Fibroblast of the conjunctiva (primary cell): ENCODE measurements at regions not wholly inside any gene's neighbourhood (a gene's known extent, or its start where the extent isn't known, plus 50 kb on each side); places are given as distances from the start of the nearest gene placed in this dataset.

ENCODE experiments used
- DNase-seq: peaks from one replicate; pipeline ENCODE4 v3.0.0-alpha.2; 2010; ENCODE audit warnings: low read depth

GRCh38 chr2:41486948-41487347 lies 560.9 kb upstream of the PKDCC start:
- no peak for DNase-seq

DNA sequence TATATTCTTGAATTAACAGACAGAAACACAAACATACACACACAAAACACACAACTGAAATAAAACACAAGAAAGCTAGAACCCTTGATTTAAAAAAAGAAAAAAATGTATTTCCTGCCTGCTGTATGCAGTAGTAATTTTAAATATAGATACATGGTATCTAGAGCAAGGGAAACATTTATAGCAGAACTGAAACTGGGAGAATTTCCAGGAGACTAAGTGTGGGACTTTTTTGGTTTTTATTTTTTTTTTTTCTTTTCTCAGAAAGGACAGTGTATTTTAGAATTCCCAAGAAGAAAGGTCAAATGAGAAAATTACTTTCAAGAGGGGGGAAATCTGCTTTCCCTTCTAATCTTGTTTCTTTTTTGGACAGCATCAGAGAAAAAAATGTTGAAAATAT lies 558.9 kb upstream of the PKDCC start:
- no peak for DNase-seq

DNA sequence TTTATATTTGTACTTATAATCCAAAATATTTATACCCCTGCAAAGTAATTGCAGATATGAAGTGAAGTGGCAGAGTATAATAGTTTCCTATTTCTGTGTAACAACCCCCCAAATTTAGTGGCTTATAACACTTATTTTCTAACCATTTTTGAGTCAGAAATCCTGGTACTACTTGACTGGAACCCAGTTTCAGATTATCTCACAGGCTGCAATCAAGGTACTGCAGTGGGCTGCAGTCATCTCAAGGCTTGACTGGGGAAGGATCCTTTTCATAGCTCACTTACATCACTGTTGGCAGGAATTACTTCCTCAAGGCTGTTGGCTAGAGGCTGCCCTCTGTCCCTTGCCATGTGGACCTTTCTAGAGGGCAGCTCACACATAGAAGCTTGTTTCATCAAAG lies 558.2 kb upstream of the PKDCC start:
- no peak for DNase-seq

DNA sequence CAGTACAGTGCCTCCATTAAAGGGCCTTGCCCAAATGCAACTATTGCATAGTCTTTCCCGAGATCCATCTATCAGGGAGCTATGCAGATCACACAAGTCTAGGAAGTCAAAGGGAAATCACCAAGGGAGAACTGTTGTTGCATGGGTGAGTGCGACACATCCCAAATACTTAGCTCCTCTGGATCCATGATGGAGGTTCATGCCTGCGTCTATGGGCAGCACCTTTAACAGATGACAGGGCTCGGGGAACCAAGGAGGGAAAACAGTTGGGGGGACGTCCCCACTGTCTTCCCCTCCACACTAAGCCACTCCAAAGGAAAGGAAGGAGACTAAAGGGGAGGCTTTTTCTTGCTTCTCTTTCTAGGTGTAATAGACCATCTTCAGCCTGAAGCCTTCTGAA lies 552.8 kb upstream of the PKDCC start:
- DNase-seq, result no peak

- DNase-seq, result no peak
Measured at GRCh38 chr2:41496908-41497307, 550.9 kb upstream of the PKDCC start.

DNA sequence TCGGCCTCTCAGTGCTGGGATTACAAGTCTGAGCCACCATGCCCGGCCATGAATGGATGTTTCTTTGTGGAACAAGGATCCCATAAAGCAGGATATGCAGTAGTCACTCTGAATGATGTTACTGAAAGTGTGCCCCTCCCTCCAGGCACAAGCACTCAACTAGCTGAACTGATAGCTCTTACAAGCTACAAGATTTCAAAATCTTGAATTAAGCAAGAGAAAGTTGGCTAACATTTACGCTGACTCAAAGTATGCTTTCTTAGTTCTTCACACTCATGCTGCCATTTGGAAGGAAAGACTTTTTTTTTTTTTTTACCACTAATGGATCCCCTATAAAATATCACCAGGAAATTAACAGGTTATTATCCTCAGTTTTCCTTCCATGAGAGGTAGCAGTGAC lies 549.0 kb upstream of the PKDCC start:
- no peak for DNase-seq

- no peak for DNase-seq
Measured at GRCh38 chr2:41500895-41501294, 546.9 kb upstream of the PKDCC start.

DNA sequence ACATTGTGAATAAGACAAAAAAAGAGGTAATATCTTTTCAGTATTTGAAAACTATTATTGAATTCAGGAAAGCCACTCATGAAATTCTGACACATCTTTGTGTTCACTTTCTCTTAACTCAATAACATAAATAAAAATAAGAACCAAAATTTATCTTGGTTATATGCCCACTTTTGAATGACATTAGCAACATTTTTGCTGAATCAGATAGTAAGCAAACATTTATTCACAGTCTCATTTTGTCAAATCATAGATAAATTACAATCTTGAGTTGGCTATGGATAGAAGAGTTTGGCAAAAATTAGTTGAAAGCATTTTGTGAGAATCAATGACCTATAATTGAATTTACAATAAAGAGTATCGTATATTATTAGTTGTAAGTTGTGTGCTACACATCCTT lies 545.1 kb upstream of the PKDCC start:
- DNase-seq, result no peak

DNA sequence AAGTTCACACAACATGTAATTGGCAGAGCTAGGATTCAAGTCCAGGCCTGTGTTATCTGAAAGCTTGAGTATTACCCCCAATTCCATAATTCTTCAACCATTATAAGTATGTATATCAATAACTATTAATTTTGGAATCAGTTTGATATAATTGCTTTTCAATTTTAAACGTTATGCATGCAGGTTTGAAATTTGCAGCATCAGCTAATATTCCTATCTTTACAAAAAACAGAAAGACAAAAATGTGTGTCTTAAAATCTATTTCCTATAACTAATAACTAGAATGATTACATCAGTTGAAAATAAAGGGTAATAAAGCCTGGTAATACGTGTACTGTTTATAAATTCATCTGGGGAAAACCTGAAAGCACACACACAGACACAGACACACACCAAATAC lies 543.3 kb upstream of the PKDCC start:
- DNase-seq, result no peak

DNA sequence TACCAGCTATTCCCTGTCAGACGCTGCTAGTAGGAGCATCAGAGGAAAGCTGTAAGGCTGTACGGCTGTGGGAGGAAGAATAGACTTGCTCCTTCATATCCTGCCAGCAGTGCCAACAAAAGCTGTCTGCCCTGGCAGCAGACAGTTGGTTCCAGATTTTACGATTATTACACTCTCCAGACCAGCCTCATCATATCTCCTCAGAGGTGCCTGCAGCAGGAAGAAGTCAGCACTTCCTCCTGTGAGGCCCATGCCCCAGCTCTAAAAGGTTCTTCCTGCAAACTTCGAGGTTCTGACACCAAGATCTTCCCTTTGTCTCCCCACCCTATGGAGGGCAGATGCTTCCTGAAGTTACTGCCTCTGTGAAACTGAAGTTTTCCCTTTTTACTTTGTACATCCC lies 537.7 kb upstream of the PKDCC start:
- DNase-seq, result no peak

DNA sequence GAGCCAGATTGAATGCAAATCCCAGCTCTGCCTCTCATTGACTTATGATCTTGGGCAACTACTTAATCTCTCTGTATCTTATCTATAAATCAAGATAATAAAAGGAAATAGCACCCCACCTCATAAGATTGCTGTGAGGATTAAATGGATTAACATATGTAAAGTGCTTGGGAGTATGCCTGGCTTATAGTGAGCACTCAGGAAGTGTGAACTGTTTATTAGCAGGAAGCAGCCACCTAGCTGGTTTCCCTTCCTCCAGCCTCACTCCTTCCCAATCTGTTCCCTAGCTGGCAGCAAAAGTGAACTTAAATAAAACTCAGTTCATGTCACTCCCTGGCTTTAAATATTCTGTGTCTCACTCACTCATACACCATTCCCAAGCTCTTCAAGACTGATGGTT lies 526.6 kb upstream of the PKDCC start:
- DNase-seq, result no peak

DNA sequence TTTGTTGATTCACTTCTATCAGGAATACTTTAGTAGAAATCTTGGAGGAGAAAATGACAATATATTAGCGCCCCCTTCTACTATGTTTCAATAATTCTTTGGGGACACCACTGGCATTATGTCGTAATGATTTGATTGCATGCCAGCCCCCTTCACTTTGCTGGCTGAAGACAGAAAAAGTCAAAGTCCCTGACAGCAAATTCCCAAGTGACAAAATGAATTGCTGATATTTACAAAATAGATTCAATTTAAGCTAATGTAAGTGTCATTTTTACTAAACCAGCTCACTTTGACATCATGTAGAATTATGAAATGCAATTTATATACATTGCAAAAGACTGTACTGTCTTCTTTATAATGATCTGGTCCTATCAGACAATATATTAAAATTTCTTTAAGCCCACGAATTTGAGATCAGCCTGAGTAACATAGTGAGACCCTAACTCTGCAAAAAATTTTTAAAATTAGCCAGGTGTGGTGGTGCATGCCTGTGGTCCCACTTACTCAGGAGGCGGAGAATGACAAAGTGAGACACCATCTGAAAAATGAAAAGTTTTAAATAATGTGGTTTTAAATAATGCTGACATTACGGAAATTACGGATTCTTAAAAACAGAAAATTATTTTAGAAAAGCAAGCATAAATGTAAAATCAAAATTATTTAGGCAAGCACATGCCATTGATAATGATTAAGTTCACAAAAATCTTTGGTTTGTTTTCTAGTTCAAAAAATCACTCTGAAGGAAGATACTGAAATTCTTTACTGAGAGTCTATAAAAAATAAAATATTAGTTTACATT lies 520.1 kb upstream of the PKDCC start:
- no peak for DNase-seq

DNA sequence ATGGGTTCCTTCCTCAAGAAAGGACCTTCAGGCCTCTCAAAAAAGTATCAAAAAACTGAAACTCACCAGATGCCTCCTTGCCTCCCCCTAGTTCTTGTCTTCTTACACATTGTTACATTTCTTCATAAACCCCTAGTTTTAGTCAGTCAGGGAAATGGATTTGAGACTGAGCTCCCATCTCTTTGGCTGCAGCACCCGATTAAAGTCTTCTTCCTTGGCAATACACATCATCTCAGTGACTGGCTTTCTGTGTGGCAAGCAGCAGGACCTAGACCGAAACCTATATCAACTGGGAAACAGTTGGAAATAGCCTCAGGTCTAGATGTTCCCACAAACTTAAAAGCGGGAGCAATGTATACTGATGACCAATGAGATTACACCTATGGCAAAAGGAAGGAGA lies 512.2 kb upstream of the PKDCC start:
- no peak for DNase-seq

GRCh38 chr2:41540272-41540998 lies 507.4 kb upstream of the PKDCC start:
- no peak for DNase-seq

GRCh38 chr2:41543726-41544125 lies 504.1 kb upstream of the PKDCC start:
- no peak for DNase-seq

DNA sequence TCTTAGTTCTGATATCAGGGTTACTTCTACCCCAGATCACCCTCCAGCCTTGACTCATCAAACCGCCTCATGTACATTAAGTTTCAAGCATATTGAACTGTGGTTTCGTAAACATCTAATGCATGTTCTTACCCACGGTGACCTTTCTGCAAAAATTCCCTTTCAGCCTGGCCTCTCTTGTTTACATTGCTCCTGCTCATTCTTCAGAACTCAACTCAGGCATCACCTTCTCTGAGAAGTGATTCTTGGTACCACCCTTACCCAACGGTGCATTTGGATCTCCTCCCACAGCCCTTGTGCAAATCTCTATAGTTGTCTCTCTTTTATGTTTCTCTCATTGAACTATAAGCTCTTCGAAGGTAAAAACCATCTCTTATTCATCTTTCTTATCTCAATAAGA lies 503.1 kb upstream of the PKDCC start:
- no peak for DNase-seq

- DNase-seq, result no peak
Measured at GRCh38 chr2:41546031-41546430, 501.8 kb upstream of the PKDCC start.

DNA sequence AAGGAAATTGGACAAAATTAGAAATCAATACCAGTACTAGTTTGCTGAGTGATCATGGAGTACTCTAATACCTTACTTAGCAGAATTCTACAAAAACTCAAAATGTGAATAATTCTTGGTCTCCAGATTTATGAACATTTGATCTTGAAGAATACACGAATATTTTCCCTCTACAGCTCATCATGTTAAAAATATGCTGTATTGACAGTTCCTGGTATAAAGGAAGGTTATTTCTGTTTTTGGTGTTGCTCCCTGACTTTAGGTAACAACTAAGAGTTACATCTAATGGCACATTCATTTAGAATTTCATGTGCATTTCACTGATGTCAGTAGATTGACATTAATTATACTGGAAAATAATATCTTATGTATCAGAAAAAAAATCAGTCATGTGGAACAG lies 479.2 kb upstream of the PKDCC start:
- no peak for DNase-seq

DNA sequence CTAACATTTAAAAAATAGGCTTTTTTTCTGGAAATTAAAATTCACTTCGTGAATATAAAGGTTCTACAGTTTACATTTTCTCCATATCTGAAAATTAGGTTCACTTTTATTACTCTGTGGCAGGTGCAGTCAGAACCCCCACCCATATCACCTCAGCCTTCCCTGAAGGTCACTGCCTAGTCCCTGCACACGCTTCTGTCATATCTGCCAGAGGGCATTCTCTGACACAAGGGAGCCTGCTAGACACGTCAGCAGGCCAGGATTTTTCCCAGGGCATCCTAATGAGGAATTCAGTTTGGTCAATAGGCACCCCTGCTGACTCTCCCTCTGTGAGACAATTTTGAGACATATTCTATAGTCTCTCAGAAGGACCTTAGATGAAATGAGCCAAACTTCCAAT lies 475.7 kb upstream of the PKDCC start:
- no peak for DNase-seq

DNA sequence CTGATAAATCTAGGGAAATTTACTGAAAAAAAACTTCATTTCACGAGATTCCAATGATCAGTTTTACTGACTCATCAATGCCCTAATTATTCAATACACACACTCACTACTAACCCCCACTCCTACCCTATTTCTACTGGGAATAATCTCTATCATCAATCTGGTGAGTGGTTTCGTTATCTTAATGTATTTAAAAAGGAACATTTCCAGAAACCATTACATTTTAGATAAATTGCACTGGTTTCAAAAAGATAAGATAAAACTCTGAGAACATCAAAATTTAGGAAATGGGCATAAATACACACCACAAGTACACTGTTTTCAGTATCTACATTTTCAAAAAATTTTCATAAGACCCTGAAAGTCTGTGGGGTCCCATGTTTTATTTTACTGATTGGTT lies 471.4 kb upstream of the PKDCC start:
- DNase-seq, result no peak

DNA sequence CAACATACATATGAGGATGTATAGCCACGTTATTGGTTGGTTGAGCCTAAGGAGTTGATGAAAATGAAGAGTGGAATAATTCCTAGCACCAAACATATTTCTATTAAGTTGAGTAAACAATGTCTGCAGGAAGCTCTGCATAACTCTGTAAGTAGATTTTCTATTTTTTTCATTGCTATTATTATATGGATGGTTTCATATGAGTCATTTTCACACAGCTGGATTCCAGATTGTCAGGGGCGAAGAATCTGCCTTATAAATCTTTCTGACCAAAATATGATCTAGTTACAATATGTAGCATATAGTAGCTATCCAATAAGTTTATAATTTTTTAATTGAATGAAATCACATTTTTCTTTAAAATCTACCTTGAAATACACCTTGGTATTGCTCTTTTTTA lies 468.0 kb upstream of the PKDCC start:
- DNase-seq, result peak; percentile 4

GRCh38 chr2:41580806-41581205 lies 467.0 kb upstream of the PKDCC start:
- no peak for DNase-seq

- peak; percentile 10 for DNase-seq
Measured at GRCh38 chr2:41595240-41595639, 452.6 kb upstream of the PKDCC start.

DNA sequence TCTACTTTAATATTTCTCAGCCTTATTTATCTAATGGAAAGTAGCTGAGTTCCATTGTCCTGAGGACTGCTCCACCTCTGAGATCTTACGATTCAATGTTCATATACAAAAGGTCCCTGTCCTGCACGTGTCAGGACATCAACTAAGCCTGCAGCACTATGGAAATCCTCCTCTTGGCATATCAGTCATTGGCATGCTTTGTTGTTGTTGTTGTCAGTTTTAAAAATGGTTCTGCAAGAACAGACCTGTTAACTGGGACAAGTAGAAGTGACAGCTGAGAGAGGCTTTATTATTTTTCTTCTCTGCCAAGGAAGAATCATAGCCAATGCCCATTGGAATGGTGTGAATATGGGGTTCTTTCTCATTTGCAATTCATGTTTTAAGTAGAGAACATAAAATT lies 450.1 kb upstream of the PKDCC start:
- no peak for DNase-seq
